H9 (cell line): ENCODE measurements at regions not wholly inside any gene's neighbourhood (a gene's known extent, or its start where the extent isn't known, plus 50 kb on each side); places are given as distances from the start of the nearest gene placed in this dataset.

ENCODE experiments used
- DNase-seq: peaks from one replicate; pipeline ENCODE4 v3.0.0-alpha.2; 2017
- H2AFZ ChIP-seq: one replicate; pipeline ENCODE4 v1.6.1; 2013; ENCODE audit warnings: mild to moderate bottlenecking, low read length, control low read depth, moderate library complexity
- H2AK5ac ChIP-seq: 2 replicates; pipeline ENCODE4 v1.6.1; 2013; ENCODE audit warnings: low read length, control low read depth, mixed read lengths; ENCODE audit not compliant: insufficient read length
- H2BK120ac ChIP-seq: one replicate; pipeline ENCODE4 v1.6.1; 2013; ENCODE audit warnings: low read depth, mild to moderate bottlenecking, low read length, control low read depth, inconsistent platforms; ENCODE audit not compliant: poor library complexity, severe bottlenecking
- H2BK12ac ChIP-seq: 2 replicates; pipeline ENCODE4 v1.6.1; 2013; ENCODE audit warnings: low read length, control low read depth, mixed read lengths, low read depth; ENCODE audit not compliant: insufficient read length
- H2BK15ac ChIP-seq: 2 replicates; pipeline ENCODE4 v1.6.1; 2013; ENCODE audit warnings: low read depth, low read length, control low read depth
- H2BK20ac ChIP-seq: one replicate; pipeline ENCODE4 v1.6.1; 2013; ENCODE audit warnings: low read depth, mild to moderate bottlenecking, low read length, control low read depth, inconsistent platforms; ENCODE audit not compliant: poor library complexity, severe bottlenecking
- H2BK5ac ChIP-seq: 2 replicates; pipeline ENCODE4 v1.6.1; 2013; ENCODE audit warnings: low read length, control low read depth, mixed read lengths; ENCODE audit not compliant: insufficient read length
- H3K14ac ChIP-seq: 2 replicates; pipeline ENCODE4 v1.6.1; 2013; ENCODE audit warnings: low read length, control low read depth; ENCODE audit not compliant: insufficient read depth
- H3K18ac ChIP-seq: 2 replicates; pipeline ENCODE4 v1.6.1; 2013; ENCODE audit warnings: low read depth, mild to moderate bottlenecking, mixed read lengths, low read length, control low read depth; ENCODE audit not compliant: insufficient read length
- H3K23ac ChIP-seq: 2 replicates; pipeline ENCODE4 v1.6.1; 2013; ENCODE audit warnings: low read length, control low read depth, mixed read lengths, low read depth; ENCODE audit not compliant: insufficient read length
- H3K23me2 ChIP-seq: 2 replicates; pipeline ENCODE4 v1.6.1; 2013; ENCODE audit warnings: low read depth, mild to moderate bottlenecking, mixed read lengths, low read length, control low read depth; ENCODE audit not compliant: insufficient read length, poor library complexity, severe bottlenecking
- H3K27ac ChIP-seq: 2 replicates; pipeline ENCODE4 v1.5.1; 2013; ENCODE audit warnings: low read length, control low read depth, mixed read lengths, low read depth; ENCODE audit not compliant: insufficient read length
- H3K27me3 ChIP-seq: 2 replicates; pipeline ENCODE4 v1.6.1; 2013; ENCODE audit warnings: low read length, control low read depth, inconsistent platforms; ENCODE audit not compliant: insufficient read depth
- H3K4ac ChIP-seq: 2 replicates; pipeline ENCODE4 v1.6.1; 2013; ENCODE audit warnings: low read depth, mild to moderate bottlenecking, control low read depth, inconsistent platforms, low read length, moderate library complexity
- H3K4me1 ChIP-seq: 2 replicates; pipeline ENCODE4 v1.6.1; 2013; ENCODE audit warnings: low read length, control low read depth, inconsistent platforms; ENCODE audit not compliant: insufficient read depth
- H3K4me2 ChIP-seq: 2 replicates; pipeline ENCODE4 v1.6.1; 2013; ENCODE audit warnings: low read length, control low read depth, mixed read lengths; ENCODE audit not compliant: insufficient read length, insufficient read depth
- H3K56ac ChIP-seq: 2 replicates; pipeline ENCODE4 v1.6.1; 2013; ENCODE audit warnings: low read depth, mild to moderate bottlenecking, mixed read lengths, low read length, control low read depth; ENCODE audit not compliant: insufficient read length
- H3K79me1 ChIP-seq: 2 replicates; pipeline ENCODE4 v1.6.1; 2013; ENCODE audit warnings: low read depth, mild to moderate bottlenecking, moderate library complexity, low read length, control low read depth, inconsistent platforms; ENCODE audit not compliant: insufficient read depth, poor library complexity, severe bottlenecking
- H3K79me2 ChIP-seq: 2 replicates; pipeline ENCODE4 v1.6.1; 2013; ENCODE audit warnings: low read length, control low read depth, inconsistent platforms; ENCODE audit not compliant: insufficient read depth
- H3K9ac ChIP-seq: 2 replicates; pipeline ENCODE4 v1.6.1; 2013; ENCODE audit warnings: low read length, control low read depth, mixed read lengths; ENCODE audit not compliant: insufficient read length; ENCODE audit errors: extremely low read depth
- H3K9me3 ChIP-seq: one replicate; pipeline ENCODE4 v1.6.1; 2013; ENCODE audit warnings: low read depth, low read length, inconsistent platforms; ENCODE audit not compliant: control insufficient read depth
- H3T11ph ChIP-seq: one replicate; pipeline ENCODE4 v1.6.1; 2013; ENCODE audit warnings: mild to moderate bottlenecking, low read length, control low read depth, inconsistent platforms
- H4K20me1 ChIP-seq: one replicate; pipeline ENCODE4 v1.6.1; 2013; ENCODE audit not compliant: control insufficient read depth, insufficient read length, insufficient read depth
- H4K5ac ChIP-seq: 2 replicates; pipeline ENCODE4 v1.6.1; 2013; ENCODE audit warnings: low read depth, mild to moderate bottlenecking, mixed read lengths, low read length, control low read depth; ENCODE audit not compliant: insufficient read length
- H4K8ac ChIP-seq: replicated peaks from 2 replicates; pipeline ENCODE4 v1.6.1; 2013; ENCODE audit warnings: low read length, control low read depth, mixed read lengths, low read depth; ENCODE audit not compliant: insufficient read length
- H4K91ac ChIP-seq: 2 replicates; pipeline ENCODE4 v1.6.1; 2013; ENCODE audit warnings: low read depth, mild to moderate bottlenecking, moderate library complexity, mixed read lengths, low read length, control low read depth; ENCODE audit not compliant: insufficient read length
- H3K27ac Mint-ChIP-seq, 3 experiments: 2 replicates in 2 of 3; 3 replicates in 1 of 3; pipeline ENCODE4 v1.8.0; 2020 to 2021; ENCODE audit warnings: mixed read lengths in 3 of 3, mild to moderate bottlenecking in 1 of 3, moderate library complexity in 1 of 3
- H3K27me3 Mint-ChIP-seq: 2 replicates; pipeline ENCODE4 v1.8.0; 2021; ENCODE audit warnings: low read depth, mild to moderate bottlenecking, moderate library complexity, mixed read lengths
- H3K36me3 Mint-ChIP-seq, 3 experiments: 2 replicates in 2 of 3; 3 replicates in 1 of 3; pipeline ENCODE4 v1.8.0; 2020 to 2021; ENCODE audit warnings: low read depth in 3 of 3, mixed read lengths in 3 of 3; ENCODE audit not compliant: insufficient read depth in 1 of 3
- H3K4me1 Mint-ChIP-seq, 2 experiments: 2 replicates each; pipeline ENCODE4 v1.8.0; 2020; ENCODE audit warnings: mixed read lengths in 2 of 2
- H3K4me3 Mint-ChIP-seq, 2 experiments: 2 replicates in 1 of 2; 3 replicates in 1 of 2; pipeline ENCODE4 v1.8.0; 2020 to 2021; ENCODE audit warnings: mild to moderate bottlenecking in 2 of 2, mixed read lengths in 2 of 2, moderate library complexity in 1 of 2
- H3K9me3 Mint-ChIP-seq, 2 experiments: 2 replicates in 1 of 2; 3 replicates in 1 of 2; pipeline ENCODE4 v1.8.0; 2020; ENCODE audit warnings: mild to moderate bottlenecking in 2 of 2, mixed read lengths in 2 of 2, moderate library complexity in 1 of 2
- WGBS: extraction: QIAGEN DNeasy Blood & Tissue Kit; methylation state at CpG from one replicate; pipeline ENCODE4 v1.1.7; 2013; ENCODE audit warnings: missing lambda C conversion rate, low lambda C conversion rate, mixed read lengths; ENCODE audit not compliant: insufficient read length; ENCODE audit errors: extremely low coverage; 5-methylcytosine and 5-hydroxymethylcytosine counted together
- TF ChIP-seq, protein P1 (sequence below): fragments of 200-600 bp; sonication (generic); conservative IDR thresholded peaks from 3 replicates; pipeline ENCODE4 v1.8.0; 2021; ENCODE audit warnings: antibody characterized with exemption, mild to moderate bottlenecking

DNA sequence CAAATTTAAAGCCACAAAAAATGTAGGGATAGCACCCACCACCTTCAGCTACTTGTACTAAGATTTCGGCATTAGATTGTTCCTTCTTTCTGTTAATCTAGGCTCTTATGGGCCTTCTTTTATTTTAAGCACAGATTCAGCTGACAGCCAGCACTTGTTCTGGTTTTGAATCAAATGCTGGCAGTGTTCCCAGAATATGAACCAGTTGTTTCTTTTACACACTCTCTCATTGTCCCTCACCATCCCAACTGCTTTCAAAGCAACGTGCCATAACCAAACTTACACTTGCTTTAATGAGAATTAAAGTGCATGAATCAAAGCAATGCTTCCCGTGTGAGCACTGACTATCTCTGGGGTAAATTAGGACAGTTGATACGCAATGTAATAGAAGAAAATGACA, 744.5 kb upstream of the FAM241A start:
- Histone ChIP-seq H4K8ac (no peak overlapping the region), H2AFZ (no peak overlapping the region), H3K79me1 (no peaks in the 10 kb centered on the region), H3T11ph (no peak overlapping the region), H2AK5ac (no peak overlapping the region), H3K4me2 (no peak overlapping the region), H4K5ac (no peak overlapping the region), H3K23ac (no peak overlapping the region), H3K27ac (no peak overlapping the region), H3K9me3 (no peaks in the 10 kb centered on the region), H2BK5ac (no peak overlapping the region), H3K14ac (no peak overlapping the region), H4K20me1 (no peaks in the 10 kb centered on the region), H3K9ac (no peak overlapping the region), H3K18ac (no peak overlapping the region), H2BK15ac (no peak overlapping the region), H3K56ac (no peak overlapping the region), H2BK20ac (no peak overlapping the region), H2BK12ac (no peak overlapping the region), H3K23me2 (no peaks in the 10 kb centered on the region), H3K4ac (no peak overlapping the region), H4K91ac (no peak overlapping the region), H3K27me3 (no peaks in the 10 kb centered on the region), H3K79me2 (no peaks in the 10 kb centered on the region), H3K4me1 (no peaks in the 10 kb centered on the region), H2BK120ac (no peak overlapping the region)
- no peaks in the 10 kb centered on the region for H3K36me3 Mint-ChIP-seq
- H3K27ac Mint-ChIP-seq, result no peak overlapping the region
- no peaks in the 10 kb centered on the region for H3K27me3 Mint-ChIP-seq
- no peaks in the 10 kb centered on the region for H3K4me1 Mint-ChIP-seq
- WGBS, result no CpG with 5 or more reads among the region's 4 CpGs
- H3K4me3 Mint-ChIP-seq, result no peak overlapping the region
- no peak for DNase-seq
- TF ChIP-seq, protein P1, sequence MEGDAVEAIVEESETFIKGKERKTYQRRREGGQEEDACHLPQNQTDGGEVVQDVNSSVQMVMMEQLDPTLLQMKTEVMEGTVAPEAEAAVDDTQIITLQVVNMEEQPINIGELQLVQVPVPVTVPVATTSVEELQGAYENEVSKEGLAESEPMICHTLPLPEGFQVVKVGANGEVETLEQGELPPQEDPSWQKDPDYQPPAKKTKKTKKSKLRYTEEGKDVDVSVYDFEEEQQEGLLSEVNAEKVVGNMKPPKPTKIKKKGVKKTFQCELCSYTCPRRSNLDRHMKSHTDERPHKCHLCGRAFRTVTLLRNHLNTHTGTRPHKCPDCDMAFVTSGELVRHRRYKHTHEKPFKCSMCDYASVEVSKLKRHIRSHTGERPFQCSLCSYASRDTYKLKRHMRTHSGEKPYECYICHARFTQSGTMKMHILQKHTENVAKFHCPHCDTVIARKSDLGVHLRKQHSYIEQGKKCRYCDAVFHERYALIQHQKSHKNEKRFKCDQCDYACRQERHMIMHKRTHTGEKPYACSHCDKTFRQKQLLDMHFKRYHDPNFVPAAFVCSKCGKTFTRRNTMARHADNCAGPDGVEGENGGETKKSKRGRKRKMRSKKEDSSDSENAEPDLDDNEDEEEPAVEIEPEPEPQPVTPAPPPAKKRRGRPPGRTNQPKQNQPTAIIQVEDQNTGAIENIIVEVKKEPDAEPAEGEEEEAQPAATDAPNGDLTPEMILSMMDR, result no peak
- H3K9me3 Mint-ChIP-seq, result peaks cover 0 to 2% of the 10 kb centered on the region in 2 experiments; a peak in 1 of 5 replicates
